ENCODE measurements at regions not wholly inside any gene's neighbourhood (a gene's known extent, or its start where the extent isn't known, plus 50 kb on each side); places are given as distances from the start of the nearest gene placed in this dataset.

DNA sequence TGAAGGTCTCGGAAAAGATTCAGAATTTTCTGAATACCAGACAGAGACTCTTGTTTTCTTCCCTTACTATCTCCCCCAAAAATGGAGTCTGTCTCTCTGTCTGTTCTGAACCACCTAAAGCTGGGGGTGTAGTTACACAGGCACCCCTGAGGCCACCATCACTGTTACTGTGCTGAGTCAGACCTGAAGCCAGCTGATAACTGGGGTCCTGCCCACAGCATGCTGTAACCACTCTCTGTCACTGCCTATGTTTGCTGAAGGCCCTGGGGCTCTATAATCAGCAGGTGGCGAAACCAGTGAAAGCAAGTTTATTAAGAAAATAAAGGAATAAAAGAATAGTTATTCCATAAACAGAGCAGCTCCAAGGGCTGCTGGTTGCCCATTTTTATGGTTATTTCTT lies 575.2 kb upstream of the POT1 start:
- Histone ChIP-seq H3K9me3 (replicated peaks; ENCODE audit: control insufficient read depth, insufficient read depth, low read depth, low read length) (no peaks in the 10 kb centered on the region), H3K9ac (ENCODE audit: insufficient read depth in 1 of 2, low read depth in 2 of 2, low read length in 2 of 2) (no peak overlapping the region), H3K27ac (ENCODE audit: extremely low read depth, low read depth, low read length) (peak overlapping the region; percentile 0; the same call in 2 of the 3 replicates), H3K4me2 (ENCODE audit: insufficient read depth, low read length) (no peak overlapping the region), H3K4me3 (no peak overlapping the region), H3K4me1 (replicated peaks in 1 of 2; ENCODE audit: control insufficient read depth in 2 of 2, insufficient read depth in 2 of 2, low read length in 2 of 2) (no peaks in the 10 kb centered on the region; a peak in 1 of 5 replicates), H4K20me1 (replicated peaks; ENCODE audit: control insufficient read depth, insufficient read depth, low read length) (no peaks in the 10 kb centered on the region), H3K27me3 (ENCODE audit: control insufficient read depth in 2 of 2, insufficient read depth in 2 of 2, low read length in 2 of 2) (no peaks in the 10 kb centered on the region), H3K79me2 (ENCODE audit: control insufficient read depth, insufficient read depth, low read length) (no peaks in the 10 kb centered on the region), H3K36me3 (ENCODE audit: control insufficient read depth, insufficient read depth, low read length) (no peaks in the 10 kb centered on the region), H2AFZ (ENCODE audit: low read depth, low read length) (peak overlapping the region; percentile 22; the same call in 1 of the 2 replicates), H3K9me1 (ENCODE audit: control insufficient read depth, insufficient read depth, low read length) (no peaks in the 10 kb centered on the region)
- no peak for FAIRE-seq
- ChIA-PET CTCF (ENCODE audit: low intra/inter-chr PET ratio) (no interaction called here), POLR2A (interaction anchor here (0.7 to 1.0 kb wide), 2 partner anchors 162 to 591 kb away, joined by 3 read pairs; no protein-coding TSS in a partner anchor)
- BruUV-seq (replicated peaks): no TSS peak
- WGBS (ENCODE audit: insufficient coverage, low coverage, missing lambda C conversion rate): 12% methylated on average over 2 of the region's 2 CpGs
- ATAC-seq: peak; percentile 93
- peak; percentile 16 to 60 (median 26) for DNase-seq (ENCODE audit: extremely low read depth in 1 of 4, low spot score in 3 of 4)
- in situ Hi-C loops (cut with MboI) (no loop called here), intact Hi-C loops (cut with micrococcal nuclease) (no loop called here)
- TF ChIP-seq MAFG (tag; conservative IDR thresholded peaks at IDR 0.05) (peak; percentile 41), CBX1 (IDR thresholded peaks at IDR 0.05; ENCODE audit: low read depth) (no peak), ZNF551 (CRISPR knock-in tag; IDR thresholded peaks at IDR 0.05) (no peak), ZNF316 (IDR thresholded peaks at IDR 0.05) (peak; percentile 53), RNF2 (IDR thresholded peaks at IDR 0.05) (no peak), BHLHE40 (IDR thresholded peaks at IDR 0.05; ENCODE audit: low read length) (no peak), TCF3 (CRISPR knock-in tag; IDR thresholded peaks at IDR 0.05) (no peak), ZFX (CRISPR knock-in tag; IDR thresholded peaks at IDR 0.05) (no peak), MAFF (IDR thresholded peaks at IDR 0.05; ENCODE audit: low read length) (peak; percentile 15; the same call in 1 of the 2 replicates), TGIF2 (CRISPR knock-in tag; IDR thresholded peaks at IDR 0.05) (no peak), SAFB (IDR thresholded peaks at IDR 0.05; ENCODE audit: borderline replicate concordance, low read depth, low read length) (no peak), HNRNPUL1 (IDR thresholded peaks at IDR 0.05; ENCODE audit: low read length) (no peak)
- TF ChIP-seq, protein P1, sequence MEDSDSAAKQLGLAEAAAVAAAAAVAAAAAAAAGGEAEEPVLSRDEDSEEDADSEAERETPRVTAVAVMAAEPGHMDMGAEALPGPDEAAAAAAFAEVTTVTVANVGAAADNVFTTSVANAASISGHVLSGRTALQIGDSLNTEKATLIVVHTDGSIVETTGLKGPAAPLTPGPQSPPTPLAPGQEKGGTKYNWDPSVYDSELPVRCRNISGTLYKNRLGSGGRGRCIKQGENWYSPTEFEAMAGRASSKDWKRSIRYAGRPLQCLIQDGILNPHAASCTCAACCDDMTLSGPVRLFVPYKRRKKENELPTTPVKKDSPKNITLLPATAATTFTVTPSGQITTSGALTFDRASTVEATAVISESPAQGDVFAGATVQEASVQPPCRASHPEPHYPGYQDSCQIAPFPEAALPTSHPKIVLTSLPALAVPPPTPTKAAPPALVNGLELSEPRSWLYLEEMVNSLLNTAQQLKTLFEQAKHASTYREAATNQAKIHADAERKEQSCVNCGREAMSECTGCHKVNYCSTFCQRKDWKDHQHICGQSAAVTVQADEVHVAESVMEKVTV (CRISPR knock-in tag; IDR thresholded peaks at IDR 0.05): no peak
- TF ChIP-seq, protein P2, sequence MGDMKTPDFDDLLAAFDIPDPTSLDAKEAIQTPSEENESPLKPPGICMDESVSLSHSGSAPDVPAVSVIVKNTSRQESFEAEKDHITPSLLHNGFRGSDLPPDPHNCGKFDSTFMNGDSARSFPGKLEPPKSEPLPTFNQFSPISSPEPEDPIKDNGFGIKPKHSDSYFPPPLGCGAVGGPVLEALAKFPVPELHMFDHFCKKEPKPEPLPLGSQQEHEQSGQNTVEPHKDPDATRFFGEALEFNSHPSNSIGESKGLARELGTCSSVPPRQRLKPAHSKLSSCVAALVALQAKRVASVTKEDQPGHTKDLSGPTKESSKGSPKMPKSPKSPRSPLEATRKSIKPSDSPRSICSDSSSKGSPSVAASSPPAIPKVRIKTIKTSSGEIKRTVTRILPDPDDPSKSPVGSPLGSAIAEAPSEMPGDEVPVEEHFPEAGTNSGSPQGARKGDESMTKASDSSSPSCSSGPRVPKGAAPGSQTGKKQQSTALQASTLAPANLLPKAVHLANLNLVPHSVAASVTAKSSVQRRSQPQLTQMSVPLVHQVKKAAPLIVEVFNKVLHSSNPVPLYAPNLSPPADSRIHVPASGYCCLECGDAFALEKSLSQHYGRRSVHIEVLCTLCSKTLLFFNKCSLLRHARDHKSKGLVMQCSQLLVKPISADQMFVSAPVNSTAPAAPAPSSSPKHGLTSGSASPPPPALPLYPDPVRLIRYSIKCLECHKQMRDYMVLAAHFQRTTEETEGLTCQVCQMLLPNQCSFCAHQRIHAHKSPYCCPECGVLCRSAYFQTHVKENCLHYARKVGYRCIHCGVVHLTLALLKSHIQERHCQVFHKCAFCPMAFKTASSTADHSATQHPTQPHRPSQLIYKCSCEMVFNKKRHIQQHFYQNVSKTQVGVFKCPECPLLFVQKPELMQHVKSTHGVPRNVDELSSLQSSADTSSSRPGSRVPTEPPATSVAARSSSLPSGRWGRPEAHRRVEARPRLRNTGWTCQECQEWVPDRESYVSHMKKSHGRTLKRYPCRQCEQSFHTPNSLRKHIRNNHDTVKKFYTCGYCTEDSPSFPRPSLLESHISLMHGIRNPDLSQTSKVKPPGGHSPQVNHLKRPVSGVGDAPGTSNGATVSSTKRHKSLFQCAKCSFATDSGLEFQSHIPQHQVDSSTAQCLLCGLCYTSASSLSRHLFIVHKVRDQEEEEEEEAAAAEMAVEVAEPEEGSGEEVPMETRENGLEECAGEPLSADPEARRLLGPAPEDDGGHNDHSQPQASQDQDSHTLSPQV (IDR thresholded peaks at IDR 0.05): 0 out of 2 replicates have a peak, but pooled peaks have one; percentile 35
- TF ChIP-seq, protein P3, sequence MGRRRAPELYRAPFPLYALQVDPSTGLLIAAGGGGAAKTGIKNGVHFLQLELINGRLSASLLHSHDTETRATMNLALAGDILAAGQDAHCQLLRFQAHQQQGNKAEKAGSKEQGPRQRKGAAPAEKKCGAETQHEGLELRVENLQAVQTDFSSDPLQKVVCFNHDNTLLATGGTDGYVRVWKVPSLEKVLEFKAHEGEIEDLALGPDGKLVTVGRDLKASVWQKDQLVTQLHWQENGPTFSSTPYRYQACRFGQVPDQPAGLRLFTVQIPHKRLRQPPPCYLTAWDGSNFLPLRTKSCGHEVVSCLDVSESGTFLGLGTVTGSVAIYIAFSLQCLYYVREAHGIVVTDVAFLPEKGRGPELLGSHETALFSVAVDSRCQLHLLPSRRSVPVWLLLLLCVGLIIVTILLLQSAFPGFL (CRISPR knock-in tag; IDR thresholded peaks at IDR 0.05): no peak
- TF ChIP-seq, protein P4, sequence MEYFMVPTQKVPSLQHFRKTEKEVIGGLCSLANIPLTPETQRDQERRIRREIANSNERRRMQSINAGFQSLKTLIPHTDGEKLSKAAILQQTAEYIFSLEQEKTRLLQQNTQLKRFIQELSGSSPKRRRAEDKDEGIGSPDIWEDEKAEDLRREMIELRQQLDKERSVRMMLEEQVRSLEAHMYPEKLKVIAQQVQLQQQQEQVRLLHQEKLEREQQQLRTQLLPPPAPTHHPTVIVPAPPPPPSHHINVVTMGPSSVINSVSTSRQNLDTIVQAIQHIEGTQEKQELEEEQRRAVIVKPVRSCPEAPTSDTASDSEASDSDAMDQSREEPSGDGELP (CRISPR knock-in tag; IDR thresholded peaks at IDR 0.05; ENCODE audit: borderline replicate concordance): peak; percentile 88; the same call in 1 of the 2 replicates
